Sciatic nerve (tissue), 2 donors: ENCODE measurements at regions not wholly inside any gene's neighbourhood (a gene's known extent, or its start where the extent isn't known, plus 50 kb on each side); places are given as distances from the start of the nearest gene placed in this dataset.

Experiments
- ATAC-seq: fragments of 200-7000 bp; cut with Tn5 transposase; one replicate; pipeline ENCODE4 v1.9.1; 2020; ENCODE audit warnings: mild to moderate bottlenecking, moderate library complexity
- DNase-seq: peaks from one replicate; pipeline ENCODE4 v3.0.0-alpha.2; 2020; ENCODE audit warnings: low spot score
- intact Hi-C: fragments of 100-400 bp; cut with DNase I; formaldehyde crosslinking; loops from one replicate; pipeline ENCODE4 v1.14.2; 2022
- donor health status: DM: no; HTN: no; CAD: no.
- donor health status: DM: no; HTN: no; CAD: no.

- intact Hi-C loops = no loop called here
- ATAC-seq = no peak
- no peak for DNase-seq
Measured at GRCh38 chr22:27647540-27647939, 154.0 kb downstream of the MN1 start.

DNA sequence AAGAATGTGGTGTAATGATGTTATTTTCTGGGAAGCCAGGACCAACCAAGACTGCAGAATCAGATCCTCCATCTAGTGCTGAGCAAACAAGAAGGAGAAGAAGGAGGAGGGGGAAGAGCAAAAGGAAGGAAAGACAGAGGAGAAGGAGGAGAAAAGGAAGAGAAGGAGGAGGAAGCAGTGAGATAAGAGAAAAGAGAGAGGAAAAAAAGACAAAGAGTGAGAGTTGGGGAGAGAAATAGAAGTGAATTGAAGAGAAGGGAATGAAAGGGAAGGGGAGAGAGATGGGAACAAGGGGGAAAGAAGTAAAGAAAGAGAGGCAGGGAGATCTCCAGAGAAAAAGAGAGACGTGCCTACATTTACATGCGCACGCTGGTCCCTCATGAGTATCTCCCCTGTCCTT, 153.5 kb downstream of the MN1 start:
- no peak for ATAC-seq
- no peak for DNase-seq
- intact Hi-C loops = no loop called here

GRCh38 chr22:27648853-27649252, 152.7 kb downstream of the MN1 start:
- ATAC-seq (no peak), DNase-seq (no peak)
- intact Hi-C loops = no loop called here

- ATAC-seq (no peak), DNase-seq (no peak)
- intact Hi-C loops = no loop called here
Measured at GRCh38 chr22:27650572-27650971, 151.0 kb downstream of the MN1 start.

GRCh38 chr22:27650985-27651384, 150.6 kb downstream of the MN1 start:
- no peak for DNase-seq
- intact Hi-C loops = no loop called here
- no peak for ATAC-seq

DNA sequence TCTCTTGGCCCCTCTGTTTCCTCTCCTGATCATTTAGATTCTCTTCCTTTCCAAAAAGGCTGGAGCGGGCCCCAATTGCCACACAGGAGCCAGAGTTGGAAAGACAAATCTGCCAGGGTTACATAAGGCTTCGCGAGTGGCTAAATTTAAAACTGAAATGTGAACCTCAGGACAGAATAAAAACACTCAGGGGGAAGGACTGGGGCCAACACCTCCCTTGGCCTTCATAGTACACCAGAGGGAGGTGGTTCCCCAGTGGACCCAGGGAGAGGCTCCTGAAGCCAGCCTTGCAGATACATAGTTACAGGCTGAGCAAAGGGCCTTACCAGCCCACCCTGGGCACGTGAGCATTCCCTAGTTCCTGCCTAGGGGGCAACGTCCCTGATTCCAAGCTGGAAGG, 150.1 kb downstream of the MN1 start:
- DNase-seq = no peak
- intact Hi-C loops = no loop called here
- peak; percentile 70 for ATAC-seq

DNA sequence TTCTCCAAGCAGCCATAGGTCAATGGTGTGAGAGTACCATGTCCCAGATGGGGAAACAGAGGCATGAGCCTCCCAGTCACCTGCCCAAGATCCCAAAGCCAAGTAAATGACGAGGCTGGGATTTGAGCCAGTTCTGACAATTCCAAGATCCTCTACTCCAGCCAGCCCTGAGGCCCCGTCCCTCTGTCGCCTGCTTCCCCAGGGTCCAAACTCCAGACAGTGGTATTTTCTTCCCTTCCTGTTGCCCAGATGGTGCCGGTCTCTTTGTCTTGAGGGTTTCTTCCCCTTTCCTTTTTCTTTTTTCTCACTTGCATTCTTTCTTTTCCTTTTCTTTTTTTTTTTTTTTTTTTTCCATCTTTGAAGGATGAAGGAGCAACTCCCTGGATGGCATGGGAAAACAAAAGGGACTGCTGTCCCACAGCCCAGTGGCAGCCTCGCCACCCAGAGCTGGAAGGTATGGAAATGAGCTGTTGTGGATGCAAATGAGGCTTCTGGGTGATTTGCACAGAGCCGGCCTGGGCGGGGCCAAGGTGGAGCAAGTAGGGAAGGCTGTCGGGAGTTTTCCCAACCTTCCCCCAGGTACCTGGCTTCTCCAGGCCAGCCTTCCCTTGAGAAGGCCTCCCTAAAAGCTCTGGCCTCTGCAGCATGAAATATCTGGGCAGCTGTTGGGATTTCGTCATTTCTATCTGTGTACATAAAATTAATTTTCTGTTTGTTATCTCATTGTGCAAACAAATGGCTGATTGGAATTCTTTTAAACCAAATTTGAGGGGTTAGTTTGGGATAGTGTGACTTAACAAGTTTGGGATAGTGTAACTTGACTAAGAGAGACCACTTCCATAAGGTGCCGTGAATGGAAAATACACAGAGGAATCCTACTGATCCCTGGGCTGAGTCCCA, 146.8 kb downstream of the MN1 start:
- DNase-seq (no peak), ATAC-seq (no peak)
- intact Hi-C loops = no loop called here

DNA sequence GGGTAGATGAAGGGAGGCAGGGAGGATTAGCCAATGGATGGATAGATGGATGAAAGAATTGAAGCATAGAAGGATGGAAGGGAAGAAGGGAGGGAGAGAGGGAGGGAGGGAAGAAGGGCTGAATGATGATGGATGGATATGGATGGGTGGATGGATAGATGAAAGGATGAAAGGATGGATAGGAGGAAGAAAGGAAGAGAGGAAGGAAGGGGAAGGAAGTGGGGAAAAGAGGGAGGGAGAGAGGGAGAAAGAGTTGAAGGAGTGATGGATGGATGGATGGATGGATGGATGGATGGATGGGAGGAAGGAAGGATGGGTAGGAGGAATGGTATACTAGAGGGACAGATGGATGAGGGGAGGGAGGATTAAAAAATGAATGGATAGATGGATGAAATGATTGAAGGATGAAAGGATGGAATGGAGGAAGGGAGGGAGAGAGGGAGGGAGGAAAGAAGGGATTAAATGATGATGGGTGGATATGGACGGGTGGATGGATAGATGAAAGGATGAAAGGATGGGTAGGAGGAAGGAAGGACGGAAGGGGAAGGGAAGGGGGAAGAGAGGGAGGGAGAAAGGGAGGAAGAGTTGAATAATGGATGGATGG, 145.9 kb downstream of the MN1 start:
- intact Hi-C loops = no loop called here
- ATAC-seq (no peak), DNase-seq (no peak)

- no peak for ATAC-seq
- intact Hi-C loops = no loop called here
- no peak for DNase-seq
Measured at GRCh38 chr22:27656970-27657369, 144.6 kb downstream of the MN1 start.

GRCh38 chr22:27660306-27660705, 141.2 kb downstream of the MN1 start:
- intact Hi-C loops = no loop called here
- ATAC-seq = no peak

DNA sequence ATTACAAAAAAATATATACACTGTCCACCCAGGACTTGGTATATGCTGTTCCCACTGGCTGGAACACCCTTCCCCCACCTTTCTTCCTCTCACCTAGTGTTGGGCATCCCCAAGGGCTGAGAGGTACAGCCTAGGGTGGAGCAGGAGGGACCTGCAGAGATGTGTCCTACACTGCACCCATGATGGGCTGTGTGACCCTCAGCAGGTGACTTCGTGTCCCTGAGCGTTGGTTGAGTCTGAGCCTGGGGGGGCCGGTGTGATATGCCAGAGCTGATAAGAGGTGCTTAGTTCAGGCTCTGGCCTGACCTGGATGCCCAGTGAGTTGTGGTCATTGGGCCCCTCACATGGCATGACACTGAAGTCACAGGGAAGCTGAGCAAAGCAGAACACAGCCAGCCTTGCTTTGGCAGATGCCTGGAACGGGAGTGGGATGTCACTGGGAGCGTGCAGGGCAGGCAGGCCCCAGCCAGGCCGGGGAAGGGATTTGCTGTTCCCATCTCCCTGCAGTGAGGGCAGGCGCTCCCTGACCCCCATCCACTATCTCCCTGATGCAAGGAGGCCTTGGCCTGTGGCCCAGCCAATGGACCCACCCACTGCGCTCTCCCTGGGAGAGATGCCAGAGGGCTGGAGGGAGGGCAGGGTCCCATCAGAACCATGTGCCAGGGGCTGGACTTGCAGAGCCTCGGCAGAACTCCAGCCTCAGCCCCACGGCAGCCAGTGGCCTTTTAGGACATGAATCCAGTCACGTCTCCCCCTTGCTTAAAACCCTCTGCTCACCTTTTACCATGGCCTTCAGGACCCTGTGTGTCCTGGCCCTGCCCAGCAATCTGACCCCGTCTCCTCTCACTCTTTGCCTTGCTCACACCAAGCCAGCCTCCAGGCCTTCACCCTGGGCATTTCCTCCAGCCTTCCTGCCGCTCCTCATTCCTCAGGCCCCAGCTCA, 138.9 kb downstream of the MN1 start:
- ATAC-seq (peak; percentile 81), DNase-seq (peak; percentile 76)
- intact Hi-C loops = no loop called here

More at GRCh38 chr22:27660306-27660705, 141.2 kb downstream of the MN1 start:
- no peak for DNase-seq

DNA sequence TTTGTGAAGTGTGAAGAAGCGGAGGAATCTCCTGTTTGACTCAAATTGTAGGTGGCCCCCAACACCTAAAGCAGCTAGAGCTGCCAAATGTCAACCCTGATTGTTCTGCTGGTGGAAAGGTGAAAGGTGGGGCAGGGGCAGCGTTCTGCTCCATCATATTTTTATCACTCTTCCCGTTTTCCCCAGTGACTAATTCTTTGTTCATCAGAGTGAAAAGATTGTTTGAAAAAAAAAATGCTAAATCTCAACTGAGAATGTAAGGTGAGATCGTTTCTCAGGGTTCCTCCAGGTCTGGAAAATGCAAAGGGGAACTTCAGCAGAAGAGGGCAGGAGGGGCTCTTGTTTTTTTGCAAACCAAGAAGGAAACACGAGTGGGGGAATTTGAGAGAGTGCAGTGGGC, 137.7 kb downstream of the MN1 start:
- DNase-seq = no peak
- intact Hi-C loops = no loop called here
- ATAC-seq = no peak

DNA sequence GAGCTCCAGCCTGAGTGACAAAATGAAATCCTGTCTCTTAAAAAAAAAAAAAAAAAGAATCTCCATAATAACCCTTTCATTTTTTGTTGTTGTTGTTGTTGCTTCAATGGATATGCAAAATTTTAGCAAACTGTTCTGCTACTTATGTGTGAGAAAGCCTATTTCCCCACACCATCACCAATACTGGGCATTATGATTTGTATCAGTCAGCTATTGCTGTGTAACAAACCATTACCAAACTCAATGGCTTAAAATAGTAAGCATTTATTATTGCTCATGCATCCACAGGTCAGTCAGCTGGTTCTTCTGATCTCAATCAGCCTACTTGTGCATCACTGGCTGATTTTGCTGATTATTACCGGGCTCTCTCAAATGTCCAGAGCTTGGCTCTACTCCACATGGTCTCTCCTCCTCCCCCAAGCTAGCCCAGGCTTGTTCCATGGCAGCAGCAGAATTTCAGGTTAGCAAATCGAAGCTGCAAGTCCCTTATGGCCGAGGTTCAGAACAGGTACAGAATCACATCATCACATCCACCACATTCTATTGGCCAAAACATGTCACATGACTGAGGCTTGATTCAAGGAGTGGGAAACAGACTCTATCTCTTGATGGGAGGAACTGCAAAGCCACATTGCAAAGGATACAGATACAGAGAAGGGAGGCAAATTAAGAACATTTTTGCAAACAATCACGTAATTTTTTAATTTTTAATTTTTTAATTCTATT, 135.1 kb downstream of the MN1 start:
- no peak for DNase-seq
- no peak for ATAC-seq
- intact Hi-C loops = no loop called here

DNA sequence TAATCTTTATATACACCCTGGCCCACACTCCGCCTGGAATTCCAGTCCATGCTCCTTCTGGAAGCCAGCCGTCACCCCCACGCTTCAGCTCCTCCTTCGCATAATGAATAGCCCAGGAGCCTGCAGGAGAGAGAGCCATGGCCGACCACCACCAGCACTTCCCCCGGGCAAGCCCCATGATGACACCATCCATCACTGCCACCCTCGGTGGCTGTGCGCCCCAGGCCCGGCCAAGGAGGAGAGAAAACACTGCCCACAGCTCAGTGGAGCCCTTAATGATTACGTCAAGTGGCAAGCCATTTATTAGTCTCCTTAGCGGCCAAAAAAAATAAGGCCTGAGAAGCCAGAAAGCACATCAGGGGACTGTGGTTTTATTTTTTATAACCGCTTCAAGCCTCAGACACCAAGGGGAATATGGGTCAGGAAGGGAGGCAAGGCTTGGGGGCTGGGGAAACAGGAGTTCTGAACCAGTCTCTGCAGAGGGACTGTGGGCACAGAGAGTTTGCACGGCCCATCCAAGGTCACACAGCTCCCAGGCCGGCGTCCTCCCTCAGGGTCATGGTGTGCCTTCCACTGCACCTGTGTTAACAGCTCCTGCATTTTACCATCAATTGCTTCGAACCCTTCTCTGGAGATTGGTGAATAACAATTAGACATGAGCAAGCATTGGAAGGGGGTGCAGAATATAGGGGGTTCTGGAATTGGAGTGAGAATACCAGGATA, 134.3 kb downstream of the MN1 start:
- intact Hi-C loops = no loop called here
- ATAC-seq (peak; percentile 69), DNase-seq (no peak)

DNA sequence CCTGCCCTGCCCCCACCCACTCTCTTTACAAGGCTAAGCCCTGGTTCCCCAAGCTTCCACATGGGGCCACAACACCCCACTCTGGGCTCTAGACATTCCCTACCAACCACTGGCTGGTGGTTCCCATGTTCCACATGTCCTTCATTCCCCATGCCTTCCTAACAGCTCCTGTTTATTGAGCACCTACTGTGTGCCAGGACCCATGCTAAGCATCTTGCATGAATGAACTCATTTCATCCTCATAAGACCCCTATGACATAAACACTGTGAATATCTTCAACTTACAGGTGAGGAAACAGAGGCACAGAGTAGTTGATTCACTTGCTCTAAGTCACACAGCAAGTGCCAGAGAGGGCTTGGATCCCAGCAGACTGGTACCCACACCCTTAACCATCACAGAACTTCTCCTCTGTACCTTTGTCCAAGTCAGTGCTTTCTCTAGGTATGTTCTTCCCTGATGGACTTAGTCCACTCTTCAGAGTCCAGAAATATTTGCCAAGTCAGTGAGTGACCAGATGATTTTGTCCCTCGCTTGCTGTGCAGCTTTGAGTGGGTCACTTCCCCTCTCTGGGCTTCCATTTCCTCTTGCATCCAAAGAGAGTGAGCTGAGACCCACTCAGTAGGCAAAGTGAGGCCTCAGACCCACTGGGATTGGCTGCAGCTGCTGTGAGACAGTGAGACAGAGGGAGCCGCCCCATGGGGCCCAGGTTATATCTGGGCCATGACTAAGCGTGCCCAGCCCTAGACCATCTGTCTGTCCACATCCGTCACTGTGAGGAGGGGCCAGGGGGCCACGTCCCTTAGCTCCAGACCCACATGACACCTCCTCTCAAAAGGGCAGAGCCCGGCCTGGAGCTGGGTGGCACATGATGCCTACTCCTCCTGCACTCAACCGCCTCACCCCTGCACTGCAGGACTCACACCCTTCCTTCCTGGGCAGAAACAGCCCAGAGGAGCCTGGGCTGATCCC, 132.4 kb downstream of the MN1 start:
- intact Hi-C loops = no loop called here
- peak; percentile 29 for ATAC-seq

GRCh38 chr22:27669798-27670599, 131.6 kb downstream of the MN1 start:
- DNase-seq (no peak), ATAC-seq (no peak)
- intact Hi-C loops = no loop called here

More for the DNA sequence above, 132.4 kb downstream of the MN1 start:
- DNase-seq = no peak
